ENCODE measurements at regions not wholly inside any gene's neighbourhood (a gene's known extent, or its start where the extent isn't known, plus 50 kb on each side); places are given as distances from the start of the nearest gene placed in this dataset.
A peak's percentile ranks its signal among the peaks of the same experiment; 100 is the strongest.
"Not testable (repeated sequence)": the region's sequence is repeated elsewhere in the genome, so short reads cannot be mapped to it uniquely, and the experiment has no call there.

GRCh38 chr2:111549174-111549573, 334.8 kb downstream of the ANAPC1 start:
- H3K9me3 Mint-ChIP-seq; H3K27ac Mint-ChIP-seq; H3K27me3 Mint-ChIP-seq; H3K4me3 Mint-ChIP-seq; H3K36me3 Mint-ChIP-seq (ENCODE audit: low read depth); H3K4me1 Mint-ChIP-seq: not testable (repeated sequence)
- ATAC-seq (replicated peaks) = peak; percentile 39

- H3K36me3 Mint-ChIP-seq (ENCODE audit: low read depth); H3K4me3 Mint-ChIP-seq; H3K27ac Mint-ChIP-seq; H3K9me3 Mint-ChIP-seq; H3K4me1 Mint-ChIP-seq; H3K27me3 Mint-ChIP-seq; ATAC-seq (replicated peaks): not testable (repeated sequence)
These were observed 332.6 kb downstream of the ANAPC1 start for GRCh38 chr2:111551428-111551827.

- H3K27ac Mint-ChIP-seq; ATAC-seq (replicated peaks); H3K36me3 Mint-ChIP-seq (ENCODE audit: low read depth); H3K4me3 Mint-ChIP-seq; H3K9me3 Mint-ChIP-seq; H3K27me3 Mint-ChIP-seq; H3K4me1 Mint-ChIP-seq: not testable (repeated sequence)
These were observed 331.4 kb downstream of the ANAPC1 start for GRCh38 chr2:111552625-111553024.

- not testable (repeated sequence) for H3K4me3 Mint-ChIP-seq; H3K4me1 Mint-ChIP-seq; ATAC-seq (replicated peaks); H3K27me3 Mint-ChIP-seq; H3K9me3 Mint-ChIP-seq; H3K36me3 Mint-ChIP-seq (ENCODE audit: low read depth); H3K27ac Mint-ChIP-seq
These were observed 324.7 kb downstream of the ANAPC1 start for GRCh38 chr2:111559301-111559700.

GRCh38 chr2:111559814-111560213, 324.2 kb downstream of the ANAPC1 start:
- not testable (repeated sequence) for H3K27me3 Mint-ChIP-seq; H3K27ac Mint-ChIP-seq; H3K9me3 Mint-ChIP-seq; ATAC-seq (replicated peaks); H3K36me3 Mint-ChIP-seq (ENCODE audit: low read depth); H3K4me3 Mint-ChIP-seq; H3K4me1 Mint-ChIP-seq

- H3K4me1 Mint-ChIP-seq; H3K4me3 Mint-ChIP-seq; H3K36me3 Mint-ChIP-seq (ENCODE audit: low read depth); H3K27me3 Mint-ChIP-seq; H3K27ac Mint-ChIP-seq; H3K9me3 Mint-ChIP-seq; ATAC-seq (replicated peaks): not testable (repeated sequence)
These were observed 317.9 kb downstream of the ANAPC1 start for GRCh38 chr2:111566068-111566467.

- not testable (repeated sequence) for H3K27me3 Mint-ChIP-seq; H3K9me3 Mint-ChIP-seq; H3K4me1 Mint-ChIP-seq; H3K36me3 Mint-ChIP-seq (ENCODE audit: low read depth); H3K4me3 Mint-ChIP-seq; H3K27ac Mint-ChIP-seq
- ATAC-seq (replicated peaks) = peak; percentile 46
These were observed 316.8 kb downstream of the ANAPC1 start for GRCh38 chr2:111567233-111567632.

GRCh38 chr2:111569356-111570199, 314.4 kb downstream of the ANAPC1 start:
- H3K9me3 Mint-ChIP-seq; H3K27ac Mint-ChIP-seq; H3K4me3 Mint-ChIP-seq; ATAC-seq (replicated peaks); H3K27me3 Mint-ChIP-seq; H3K36me3 Mint-ChIP-seq (ENCODE audit: low read depth); H3K4me1 Mint-ChIP-seq: not testable (repeated sequence)

GRCh38 chr2:111570300-111571114, 313.5 kb downstream of the ANAPC1 start:
- not testable (repeated sequence) for H3K27ac Mint-ChIP-seq; H3K9me3 Mint-ChIP-seq; H3K27me3 Mint-ChIP-seq; H3K4me1 Mint-ChIP-seq; H3K36me3 Mint-ChIP-seq (ENCODE audit: low read depth)
- peak overlapping the region; percentile 42 for H3K4me3 Mint-ChIP-seq
- ATAC-seq (replicated peaks) = peak; percentile 97

GRCh38 chr2:111574803-111575202, 309.2 kb downstream of the ANAPC1 start:
- not testable (repeated sequence) for H3K27ac Mint-ChIP-seq; ATAC-seq (replicated peaks); H3K4me3 Mint-ChIP-seq; H3K4me1 Mint-ChIP-seq; H3K27me3 Mint-ChIP-seq; H3K36me3 Mint-ChIP-seq (ENCODE audit: low read depth); H3K9me3 Mint-ChIP-seq

GRCh38 chr2:111577154-111577885, 306.7 kb downstream of the ANAPC1 start:
- H3K4me1 Mint-ChIP-seq; ATAC-seq (replicated peaks); H3K27ac Mint-ChIP-seq; H3K27me3 Mint-ChIP-seq; H3K9me3 Mint-ChIP-seq; H3K36me3 Mint-ChIP-seq (ENCODE audit: low read depth); H3K4me3 Mint-ChIP-seq: not testable (repeated sequence)

GRCh38 chr2:111579500-111580134, 304.4 kb downstream of the ANAPC1 start:
- H3K4me1 Mint-ChIP-seq; H3K27me3 Mint-ChIP-seq; H3K36me3 Mint-ChIP-seq (ENCODE audit: low read depth); ATAC-seq (replicated peaks); H3K27ac Mint-ChIP-seq; H3K4me3 Mint-ChIP-seq; H3K9me3 Mint-ChIP-seq: not testable (repeated sequence)

GRCh38 chr2:111580616-111581015, 303.4 kb downstream of the ANAPC1 start:
- H3K9me3 Mint-ChIP-seq; H3K27ac Mint-ChIP-seq; H3K27me3 Mint-ChIP-seq; H3K4me1 Mint-ChIP-seq; ATAC-seq (replicated peaks); H3K36me3 Mint-ChIP-seq (ENCODE audit: low read depth); H3K4me3 Mint-ChIP-seq: not testable (repeated sequence)

GRCh38 chr2:111582090-111582489, 301.9 kb downstream of the ANAPC1 start:
- H3K27me3 Mint-ChIP-seq; H3K4me1 Mint-ChIP-seq; H3K36me3 Mint-ChIP-seq (ENCODE audit: low read depth); ATAC-seq (replicated peaks); H3K9me3 Mint-ChIP-seq; H3K27ac Mint-ChIP-seq; H3K4me3 Mint-ChIP-seq: not testable (repeated sequence)
